ENCODE measurements at regions not wholly inside any gene's neighbourhood (a gene's known extent, or its start where the extent isn't known, plus 50 kb on each side); places are given as distances from the start of the nearest gene placed in this dataset.
A peak's percentile ranks its signal among the peaks of the same experiment; 100 is the strongest.

DNA sequence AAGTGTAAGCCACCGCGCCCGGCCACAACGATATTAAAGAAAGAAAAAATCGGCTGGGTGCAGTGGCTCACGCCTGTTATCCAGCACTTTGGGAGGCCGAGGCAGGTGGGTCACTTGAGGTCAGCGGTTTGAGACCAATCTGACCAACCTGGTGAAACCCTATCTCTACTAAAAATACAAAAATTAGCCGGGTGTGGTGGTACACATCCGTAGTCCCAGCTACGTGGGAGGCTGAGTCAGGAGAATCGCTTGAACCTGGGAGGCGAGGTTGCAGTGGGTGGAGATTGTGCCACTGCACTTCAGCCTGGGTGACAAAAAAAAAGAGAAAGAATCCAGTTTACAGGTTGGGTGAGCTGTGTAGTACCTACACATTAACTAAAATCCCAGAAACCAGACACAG lies 99.9 kb upstream of the CACNA1A start:
- Histone ChIP-seq H3K4me2 (ENCODE audit: low read length) (no peak overlapping the region), H3K27ac (ENCODE audit: low read depth, low read length) (no peak overlapping the region), H3K9ac (ENCODE audit: low read length) (no peak overlapping the region), H3K36me3 (ENCODE audit: insufficient read depth, low read length) (no peaks in the 10 kb centered on the region), H3K79me2 (ENCODE audit: insufficient read depth, low read length) (no peaks in the 10 kb centered on the region), H3K4me1 (ENCODE audit: insufficient read depth, low read length) (no peaks in the 10 kb centered on the region), H3K27me3 (ENCODE audit: insufficient read depth, low read length) (no peaks in the 10 kb centered on the region), H3K4me3 (ENCODE audit: insufficient read depth, low read depth, low read length) (no peak overlapping the region), H2AFZ (ENCODE audit: low read depth, low read length) (no peak overlapping the region), H3K9me3 (ENCODE audit: insufficient read depth, low read depth, low read length) (no peaks in the 10 kb centered on the region), H4K20me1 (ENCODE audit: insufficient read depth, low read length) (no peaks in the 10 kb centered on the region)
- H3K27me3 Mint-ChIP-seq (ENCODE audit: low read depth, unreplicated experiment), result peaks cover 26% of the 10 kb centered on the region
- FAIRE-seq, result no peak
- H3K9me3 Mint-ChIP-seq (ENCODE audit: unreplicated experiment), result no peaks in the 10 kb centered on the region
- no peak for TF ChIP-seq EZH2 (IDR thresholded peaks at IDR 0.05; ENCODE audit: insufficient read depth, low read length)
- TF ChIP-seq CTCF (IDR thresholded peaks at IDR 0.05; ENCODE audit: insufficient read depth, low read depth, low read length), result no peak
- H3K4me3 Mint-ChIP-seq (ENCODE audit: unreplicated experiment), result no peak overlapping the region
- H3K36me3 Mint-ChIP-seq (ENCODE audit: low read depth, unreplicated experiment), result no peaks in the 10 kb centered on the region
- no peaks in the 10 kb centered on the region for H3K4me1 Mint-ChIP-seq (ENCODE audit: low read depth, unreplicated experiment)
- H3K27ac Mint-ChIP-seq (ENCODE audit: unreplicated experiment), result no peak overlapping the region
- no peak for DNase-seq (ENCODE audit: low read depth)

- H3K79me2 ChIP-seq (ENCODE audit: insufficient read depth, low read length), result no peaks in the 10 kb centered on the region
- Mint-ChIP-seq H3K27ac (ENCODE audit: unreplicated experiment) (peak overlapping the region; percentile 58), H3K4me3 (ENCODE audit: unreplicated experiment) (no peak overlapping the region), H3K4me1 (ENCODE audit: low read depth, unreplicated experiment) (no peaks in the 10 kb centered on the region), H3K27me3 (ENCODE audit: low read depth, unreplicated experiment) (peaks cover 25% of the 10 kb centered on the region), H3K9me3 (ENCODE audit: unreplicated experiment) (no peaks in the 10 kb centered on the region), H3K36me3 (ENCODE audit: low read depth, unreplicated experiment) (no peaks in the 10 kb centered on the region)
- H2AFZ ChIP-seq (ENCODE audit: low read depth, low read length), result no peak overlapping the region
- H4K20me1 ChIP-seq (ENCODE audit: insufficient read depth, low read length), result no peaks in the 10 kb centered on the region
- H3K4me2 ChIP-seq (ENCODE audit: low read length), result no peak overlapping the region
- DNase-seq (ENCODE audit: low read depth), result no peak
- H3K9me3 ChIP-seq (ENCODE audit: insufficient read depth, low read depth, low read length), result no peaks in the 10 kb centered on the region
- no peaks in the 10 kb centered on the region for H3K27me3 ChIP-seq (ENCODE audit: insufficient read depth, low read length)
- no peak for FAIRE-seq
- no peak for TF ChIP-seq EZH2 (IDR thresholded peaks at IDR 0.05; ENCODE audit: insufficient read depth, low read length)
- no peak for TF ChIP-seq CTCF (IDR thresholded peaks at IDR 0.05; ENCODE audit: insufficient read depth, low read depth, low read length)
- H3K9ac ChIP-seq (ENCODE audit: low read length), result no peak overlapping the region
- no peak overlapping the region for H3K4me3 ChIP-seq (ENCODE audit: insufficient read depth, low read depth, low read length)
- no peak overlapping the region for H3K27ac ChIP-seq (ENCODE audit: low read depth, low read length)
- H3K36me3 ChIP-seq (ENCODE audit: insufficient read depth, low read length), result no peaks in the 10 kb centered on the region
- no peaks in the 10 kb centered on the region for H3K4me1 ChIP-seq (ENCODE audit: insufficient read depth, low read length)
Measured at GRCh38 chr19:13604902-13605586, 98.8 kb upstream of the CACNA1A start.

- no peak for FAIRE-seq
- no peak overlapping the region for H3K4me2 ChIP-seq (ENCODE audit: low read length)
Measured at GRCh38 chr19:13600802-13601201, 94.5 kb upstream of the CACNA1A start.

More at GRCh38 chr19:13600802-13601201, 94.5 kb upstream of the CACNA1A start:
- no peaks in the 10 kb centered on the region for H3K4me1 ChIP-seq (ENCODE audit: insufficient read depth, low read length)
- no peaks in the 10 kb centered on the region for H3K4me1 Mint-ChIP-seq (ENCODE audit: low read depth, unreplicated experiment)
- H3K9me3 ChIP-seq (ENCODE audit: insufficient read depth, low read depth, low read length), result no peaks in the 10 kb centered on the region
- H3K36me3 Mint-ChIP-seq (ENCODE audit: low read depth, unreplicated experiment), result no peaks in the 10 kb centered on the region
- no peaks in the 10 kb centered on the region for H3K79me2 ChIP-seq (ENCODE audit: insufficient read depth, low read length)
- H3K9ac ChIP-seq (ENCODE audit: low read length), result no peak overlapping the region
- H3K27ac ChIP-seq (ENCODE audit: low read depth, low read length), result no peak overlapping the region
- H3K4me3 ChIP-seq (ENCODE audit: insufficient read depth, low read depth, low read length), result no peak overlapping the region
- H2AFZ ChIP-seq (ENCODE audit: low read depth, low read length), result no peak overlapping the region
- peaks cover 18% of the 10 kb centered on the region for H3K27me3 Mint-ChIP-seq (ENCODE audit: low read depth, unreplicated experiment)
- TF ChIP-seq CTCF (IDR thresholded peaks at IDR 0.05; ENCODE audit: insufficient read depth, low read depth, low read length), result no peak
- H3K27me3 ChIP-seq (ENCODE audit: insufficient read depth, low read length), result peaks cover 2% of the 10 kb centered on the region
- no peak overlapping the region for H3K27ac Mint-ChIP-seq (ENCODE audit: unreplicated experiment)
- H4K20me1 ChIP-seq (ENCODE audit: insufficient read depth, low read length), result no peaks in the 10 kb centered on the region
- DNase-seq (ENCODE audit: low read depth), result no peak
- H3K9me3 Mint-ChIP-seq (ENCODE audit: unreplicated experiment), result no peaks in the 10 kb centered on the region
- no peak overlapping the region for H3K4me3 Mint-ChIP-seq (ENCODE audit: unreplicated experiment)
- no peaks in the 10 kb centered on the region for H3K36me3 ChIP-seq (ENCODE audit: insufficient read depth, low read length)
